WTC11 (cell line): ENCODE measurements at regions not wholly inside any gene's neighbourhood (a gene's known extent, or its start where the extent isn't known, plus 50 kb on each side); places are given as distances from the start of the nearest gene placed in this dataset.

Experiments
- ATF3 ChIP-seq: sonication (generic); formaldehyde crosslinking; conservative IDR thresholded peaks from 2 replicates; pipeline ENCODE4 v1.8.1; 2022; ENCODE audit warnings: mild to moderate bottlenecking, missing genetic modification reagents
- ESRRA ChIP-seq: sonication (generic); formaldehyde crosslinking; IDR thresholded peaks from 2 replicates; pipeline ENCODE4 v1.8.1; 2022; ENCODE audit warnings: mild to moderate bottlenecking, missing genetic modification reagents, borderline replicate concordance
- NFE2L1 ChIP-seq: sonication (generic); formaldehyde crosslinking; IDR thresholded peaks from 2 replicates; pipeline ENCODE4 v1.8.1; 2023; ENCODE audit warnings: missing genetic modification reagents
- NFYB ChIP-seq: sonication (generic); formaldehyde crosslinking; conservative IDR thresholded peaks from 2 replicates; pipeline ENCODE4 v1.8.0; 2022; ENCODE audit warnings: low read depth, missing genetic modification reagents
- TEAD4 ChIP-seq: sonication (generic); formaldehyde crosslinking; IDR thresholded peaks from 2 replicates; pipeline ENCODE4 v1.8.0; 2022; ENCODE audit warnings: mild to moderate bottlenecking, missing genetic modification reagents
- TF ChIP-seq, protein P1 (sequence below): fragments of 250-450 bp; sonication (Bioruptor Pico); conservative IDR thresholded peaks from 2 replicates; pipeline ENCODE4 v1.9.0; 2021; ENCODE audit warnings: mild to moderate bottlenecking
- TF ChIP-seq, protein P2 (sequence below): fragments of 200-600 bp; IDR thresholded peaks from 2 replicates; pipeline ENCODE4 v1.8.0; 2022; ENCODE audit warnings: antibody characterized with exemption
- TF ChIP-seq, protein P3 (sequence below): fragments of 250-450 bp; sonication (Bioruptor Pico); IDR thresholded peaks from 2 replicates; pipeline ENCODE4 v1.9.0; 2021; ENCODE audit warnings: mild to moderate bottlenecking, borderline replicate concordance

DNA sequence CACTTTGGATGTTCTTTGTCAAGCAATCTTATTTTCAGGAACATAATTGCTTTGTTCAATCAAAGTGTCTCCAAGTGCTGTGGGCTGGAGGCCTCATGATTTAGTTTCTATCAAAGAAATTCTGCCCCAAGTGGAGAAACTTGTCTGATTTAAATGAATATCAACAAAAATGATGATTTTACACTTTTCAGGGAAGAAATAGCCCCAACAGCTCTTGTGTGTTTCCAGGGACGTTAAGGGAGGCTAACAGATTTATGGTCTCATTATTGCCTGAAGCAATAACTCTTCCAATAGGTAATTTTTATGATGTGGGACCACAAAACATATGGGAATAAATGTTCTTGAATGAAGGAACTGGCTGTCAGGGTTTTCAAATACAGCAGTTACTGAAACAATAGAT is 699.1 kb downstream of the FAM181B start:
- TF ChIP-seq, protein P1, sequence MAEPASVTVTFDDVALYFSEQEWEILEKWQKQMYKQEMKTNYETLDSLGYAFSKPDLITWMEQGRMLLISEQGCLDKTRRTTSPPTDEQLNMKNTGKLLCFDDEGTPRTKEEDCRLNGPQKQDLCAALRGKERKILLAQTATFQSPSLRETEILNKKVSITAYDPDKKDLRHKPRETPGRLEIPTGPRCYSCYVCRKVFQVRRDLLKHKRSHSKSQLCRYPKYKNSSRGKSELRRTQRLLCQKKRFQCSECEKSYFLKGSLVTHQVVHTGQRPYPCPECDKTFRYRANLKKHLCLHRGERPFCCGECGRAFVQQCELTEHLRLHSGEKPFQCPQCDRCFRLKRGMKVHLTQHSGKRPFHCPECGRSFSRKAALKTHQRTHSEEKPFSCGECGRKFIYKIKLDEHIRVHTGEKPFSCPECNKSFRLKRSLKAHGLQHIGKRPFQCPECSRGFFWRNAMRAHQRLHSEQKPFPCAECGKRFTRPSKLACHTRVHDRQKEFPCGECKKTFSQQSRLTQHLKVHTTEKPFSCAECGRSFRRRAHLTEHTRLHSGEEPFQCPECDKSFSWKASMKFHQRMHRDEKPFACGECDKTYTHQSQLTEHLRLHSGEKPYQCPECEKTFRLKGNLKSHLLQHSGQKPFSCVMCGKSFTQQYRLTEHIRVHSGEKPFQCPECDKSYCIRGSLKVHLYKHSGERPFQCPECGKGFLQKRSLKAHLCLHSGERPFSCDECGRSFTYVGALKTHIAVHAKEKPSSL = no peak
- TF ChIP-seq, protein P2, sequence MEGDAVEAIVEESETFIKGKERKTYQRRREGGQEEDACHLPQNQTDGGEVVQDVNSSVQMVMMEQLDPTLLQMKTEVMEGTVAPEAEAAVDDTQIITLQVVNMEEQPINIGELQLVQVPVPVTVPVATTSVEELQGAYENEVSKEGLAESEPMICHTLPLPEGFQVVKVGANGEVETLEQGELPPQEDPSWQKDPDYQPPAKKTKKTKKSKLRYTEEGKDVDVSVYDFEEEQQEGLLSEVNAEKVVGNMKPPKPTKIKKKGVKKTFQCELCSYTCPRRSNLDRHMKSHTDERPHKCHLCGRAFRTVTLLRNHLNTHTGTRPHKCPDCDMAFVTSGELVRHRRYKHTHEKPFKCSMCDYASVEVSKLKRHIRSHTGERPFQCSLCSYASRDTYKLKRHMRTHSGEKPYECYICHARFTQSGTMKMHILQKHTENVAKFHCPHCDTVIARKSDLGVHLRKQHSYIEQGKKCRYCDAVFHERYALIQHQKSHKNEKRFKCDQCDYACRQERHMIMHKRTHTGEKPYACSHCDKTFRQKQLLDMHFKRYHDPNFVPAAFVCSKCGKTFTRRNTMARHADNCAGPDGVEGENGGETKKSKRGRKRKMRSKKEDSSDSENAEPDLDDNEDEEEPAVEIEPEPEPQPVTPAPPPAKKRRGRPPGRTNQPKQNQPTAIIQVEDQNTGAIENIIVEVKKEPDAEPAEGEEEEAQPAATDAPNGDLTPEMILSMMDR = no peak
- TF ChIP-seq NFE2L1 (CRISPR knock-in tag) (no peak), TEAD4 (CRISPR knock-in tag) (no peak), ATF3 (CRISPR knock-in tag) (no peak), ESRRA (CRISPR knock-in tag) (no peak), NFYB (CRISPR knock-in tag) (no peak)
- TF ChIP-seq, protein P3, sequence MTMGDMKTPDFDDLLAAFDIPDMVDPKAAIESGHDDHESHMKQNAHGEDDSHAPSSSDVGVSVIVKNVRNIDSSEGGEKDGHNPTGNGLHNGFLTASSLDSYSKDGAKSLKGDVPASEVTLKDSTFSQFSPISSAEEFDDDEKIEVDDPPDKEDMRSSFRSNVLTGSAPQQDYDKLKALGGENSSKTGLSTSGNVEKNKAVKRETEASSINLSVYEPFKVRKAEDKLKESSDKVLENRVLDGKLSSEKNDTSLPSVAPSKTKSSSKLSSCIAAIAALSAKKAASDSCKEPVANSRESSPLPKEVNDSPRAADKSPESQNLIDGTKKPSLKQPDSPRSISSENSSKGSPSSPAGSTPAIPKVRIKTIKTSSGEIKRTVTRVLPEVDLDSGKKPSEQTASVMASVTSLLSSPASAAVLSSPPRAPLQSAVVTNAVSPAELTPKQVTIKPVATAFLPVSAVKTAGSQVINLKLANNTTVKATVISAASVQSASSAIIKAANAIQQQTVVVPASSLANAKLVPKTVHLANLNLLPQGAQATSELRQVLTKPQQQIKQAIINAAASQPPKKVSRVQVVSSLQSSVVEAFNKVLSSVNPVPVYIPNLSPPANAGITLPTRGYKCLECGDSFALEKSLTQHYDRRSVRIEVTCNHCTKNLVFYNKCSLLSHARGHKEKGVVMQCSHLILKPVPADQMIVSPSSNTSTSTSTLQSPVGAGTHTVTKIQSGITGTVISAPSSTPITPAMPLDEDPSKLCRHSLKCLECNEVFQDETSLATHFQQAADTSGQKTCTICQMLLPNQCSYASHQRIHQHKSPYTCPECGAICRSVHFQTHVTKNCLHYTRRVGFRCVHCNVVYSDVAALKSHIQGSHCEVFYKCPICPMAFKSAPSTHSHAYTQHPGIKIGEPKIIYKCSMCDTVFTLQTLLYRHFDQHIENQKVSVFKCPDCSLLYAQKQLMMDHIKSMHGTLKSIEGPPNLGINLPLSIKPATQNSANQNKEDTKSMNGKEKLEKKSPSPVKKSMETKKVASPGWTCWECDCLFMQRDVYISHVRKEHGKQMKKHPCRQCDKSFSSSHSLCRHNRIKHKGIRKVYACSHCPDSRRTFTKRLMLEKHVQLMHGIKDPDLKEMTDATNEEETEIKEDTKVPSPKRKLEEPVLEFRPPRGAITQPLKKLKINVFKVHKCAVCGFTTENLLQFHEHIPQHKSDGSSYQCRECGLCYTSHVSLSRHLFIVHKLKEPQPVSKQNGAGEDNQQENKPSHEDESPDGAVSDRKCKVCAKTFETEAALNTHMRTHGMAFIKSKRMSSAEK (CRISPR knock-in tag) = no peak
